GM21423 (cell line): ENCODE measurements at regions not wholly inside any gene's neighbourhood (a gene's known extent, or its start where the extent isn't known, plus 50 kb on each side); places are given as distances from the start of the nearest gene placed in this dataset.

ENCODE experiments used
- ATAC-seq: cut with Tn5 transposase; IDR thresholded peaks from one replicate; pipeline ENCODE4 v1.9.1; 2021; ENCODE audit warnings: mild to moderate bottlenecking, moderate library complexity; ENCODE audit not compliant: unreplicated experiment

DNA sequence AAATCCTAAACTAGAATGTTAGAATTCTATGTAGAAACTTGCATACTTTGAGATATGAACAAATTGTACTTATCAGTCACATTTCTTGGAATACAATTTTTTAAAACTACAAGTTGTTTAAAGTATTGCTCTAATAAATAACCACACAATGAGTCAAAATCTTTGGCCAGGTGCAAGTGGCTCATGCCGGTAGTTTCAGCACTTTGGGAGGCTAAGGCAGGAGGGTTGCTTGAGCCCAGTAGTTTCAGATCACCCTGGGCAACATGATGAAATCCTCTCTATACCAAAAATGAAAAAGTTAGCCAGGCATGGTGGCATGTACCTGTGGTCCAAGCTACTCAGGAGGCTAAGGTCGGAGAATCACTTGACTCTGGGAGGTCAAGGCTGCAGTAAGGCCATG, 257.8 kb downstream of the COX7C start:
- ATAC-seq = no peak

DNA sequence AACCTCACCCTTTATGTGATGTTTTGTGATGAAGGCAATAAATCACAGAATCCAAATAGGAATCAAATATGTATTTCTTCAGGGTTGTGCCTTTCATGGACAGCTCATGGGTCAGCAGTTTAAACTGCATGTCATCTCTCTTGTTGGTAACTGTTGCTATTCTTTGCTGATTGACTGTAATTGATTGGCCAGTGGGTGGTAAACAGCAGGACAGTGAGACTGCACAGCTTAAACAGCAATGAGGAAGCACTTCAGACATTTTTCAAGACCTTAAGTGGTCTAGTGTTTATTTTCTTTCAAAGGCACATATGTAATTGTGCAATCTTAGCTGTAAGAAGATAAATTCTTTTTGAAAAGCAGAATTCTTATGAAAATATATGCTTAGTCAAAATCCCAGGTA, 260.5 kb downstream of the COX7C start:
- no peak for ATAC-seq

DNA sequence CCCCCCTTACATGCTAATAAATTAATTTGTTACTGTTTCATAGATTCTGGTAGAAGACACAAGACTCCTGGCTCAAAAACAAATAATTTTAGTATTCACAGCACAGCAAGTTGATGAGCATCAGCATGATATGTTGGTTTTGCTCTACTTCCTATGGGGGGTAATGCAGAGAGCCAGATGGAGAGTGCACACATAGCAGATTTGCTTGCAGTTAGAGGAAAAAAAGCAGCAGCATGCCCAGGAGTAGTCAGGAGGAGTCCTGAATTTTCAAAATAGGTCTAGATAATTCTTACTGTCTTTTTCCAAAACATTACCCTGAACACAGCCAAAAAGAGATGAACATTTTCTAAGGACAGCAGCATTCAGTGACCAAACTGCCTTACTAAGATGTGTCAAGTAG, 261.3 kb downstream of the COX7C start:
- ATAC-seq = no peak

DNA sequence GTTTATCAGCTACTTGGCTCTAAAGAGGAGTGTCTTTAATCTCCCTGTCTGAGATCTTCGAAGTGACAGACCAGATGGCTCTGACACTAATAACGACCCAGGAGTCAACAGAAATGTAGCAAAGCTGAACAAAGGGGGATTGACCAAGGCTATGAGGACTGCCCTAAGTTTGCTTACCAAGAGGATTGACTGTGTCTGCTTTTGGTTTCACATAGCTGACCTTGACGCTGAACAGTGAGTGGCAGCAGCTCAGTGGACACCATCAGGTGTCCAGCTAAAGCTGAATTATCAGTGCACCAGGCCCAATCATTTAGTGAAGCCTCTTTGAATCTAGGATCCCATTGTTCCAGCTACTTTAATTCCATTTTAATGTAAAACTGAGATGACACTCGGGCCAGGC, 262.6 kb downstream of the COX7C start:
- no peak for ATAC-seq

DNA sequence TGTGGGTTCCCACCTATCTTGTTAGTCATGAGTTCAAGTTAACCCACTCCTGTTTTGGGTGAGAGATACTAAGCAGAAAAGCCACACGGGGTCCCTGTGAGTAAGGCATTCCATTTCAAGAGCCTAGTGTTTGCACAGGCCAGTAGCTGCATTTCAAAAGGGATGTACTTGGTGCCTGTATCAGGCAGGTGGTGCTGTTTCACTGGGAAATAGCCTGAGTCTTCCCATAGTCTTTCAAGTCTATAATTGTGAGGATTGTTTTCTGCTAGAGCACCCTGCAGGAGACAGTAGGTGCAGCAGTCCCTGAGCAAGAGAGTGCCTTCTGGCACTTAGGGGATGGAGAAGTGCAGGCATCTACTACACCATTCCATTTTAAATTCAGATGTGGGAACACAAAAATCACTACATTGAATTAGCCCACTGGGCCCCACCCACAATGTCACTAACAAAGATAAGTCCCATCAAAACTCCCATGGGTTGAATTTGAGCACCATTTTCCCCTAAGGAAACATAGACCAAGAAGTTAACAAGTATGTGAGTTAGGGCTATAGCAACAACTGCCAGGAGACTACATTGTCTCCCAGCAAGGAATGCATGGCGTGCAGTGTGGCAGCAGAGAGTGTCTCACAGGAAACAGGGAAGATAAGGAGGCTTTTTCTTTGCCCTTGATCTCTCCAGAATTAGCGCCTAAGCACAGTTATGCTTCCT, 263.2 kb downstream of the COX7C start:
- peak; percentile 96 for ATAC-seq

DNA sequence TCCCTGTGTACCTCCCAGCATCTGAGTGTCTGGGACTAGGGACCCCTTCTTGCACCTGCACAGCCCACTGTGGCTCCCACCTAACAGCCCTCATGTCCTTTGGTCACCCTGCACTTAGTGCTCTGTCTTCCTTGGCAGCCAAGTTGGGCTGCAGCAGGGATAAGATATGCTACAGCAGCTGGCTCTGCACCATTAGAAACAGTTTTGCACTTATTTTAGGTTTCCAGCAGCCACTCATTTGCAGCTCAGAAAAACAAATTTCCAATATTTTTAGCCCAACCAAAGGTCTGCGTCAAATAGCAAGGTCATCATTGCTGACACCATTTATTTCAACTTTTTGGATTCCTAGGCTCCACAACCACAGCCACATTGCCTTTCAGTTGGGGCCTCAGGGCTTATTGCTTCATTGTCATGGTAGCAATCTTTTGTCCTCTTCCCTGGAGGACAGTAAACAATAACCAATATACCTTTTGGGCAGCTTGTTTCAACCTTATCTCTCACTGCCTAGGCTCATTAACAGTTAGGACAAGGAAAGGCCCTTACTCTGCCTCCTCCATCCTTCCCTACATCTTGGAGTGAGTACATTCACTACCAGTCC, 263.9 kb downstream of the COX7C start:
- ATAC-seq = no peak

DNA sequence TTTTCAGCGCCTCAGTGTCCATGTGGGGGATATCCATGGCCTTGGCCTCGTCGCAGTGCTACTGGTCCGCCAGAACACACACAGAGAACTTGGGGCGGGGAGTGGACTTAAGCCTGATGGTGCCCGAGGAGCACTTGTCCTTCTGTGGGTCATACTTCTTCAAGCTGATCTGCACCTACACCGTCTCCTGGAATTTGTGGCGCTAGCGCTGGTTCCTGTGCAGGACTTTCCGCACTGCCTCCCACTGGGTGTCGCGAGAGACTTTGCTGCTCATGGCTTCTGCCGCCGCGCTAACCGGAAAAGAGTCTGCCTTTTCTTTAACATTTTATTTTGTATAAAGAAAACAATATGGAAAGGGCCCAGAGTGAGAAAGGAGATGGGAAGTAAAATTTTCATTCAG, 266.9 kb downstream of the COX7C start:
- ATAC-seq = no peak

DNA sequence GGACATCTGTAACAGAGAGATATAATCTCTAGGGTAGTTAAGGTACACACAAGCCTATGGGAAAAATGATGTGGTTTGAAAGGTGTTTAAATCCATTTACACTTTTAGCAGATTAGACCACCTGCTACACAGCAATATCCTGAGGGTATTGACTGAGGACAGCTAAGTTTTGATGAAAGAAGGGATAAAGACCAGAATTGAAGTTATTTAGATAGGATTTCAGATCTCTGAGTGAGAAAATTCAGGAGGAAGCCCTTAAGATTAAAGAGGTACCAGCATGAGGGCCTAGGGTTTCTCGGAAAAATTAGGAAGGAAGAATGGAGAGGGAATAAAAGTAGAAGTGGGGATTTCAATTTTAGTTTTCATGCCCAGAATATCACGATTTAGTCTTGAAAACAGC, 267.3 kb downstream of the COX7C start:
- ATAC-seq = no peak

DNA sequence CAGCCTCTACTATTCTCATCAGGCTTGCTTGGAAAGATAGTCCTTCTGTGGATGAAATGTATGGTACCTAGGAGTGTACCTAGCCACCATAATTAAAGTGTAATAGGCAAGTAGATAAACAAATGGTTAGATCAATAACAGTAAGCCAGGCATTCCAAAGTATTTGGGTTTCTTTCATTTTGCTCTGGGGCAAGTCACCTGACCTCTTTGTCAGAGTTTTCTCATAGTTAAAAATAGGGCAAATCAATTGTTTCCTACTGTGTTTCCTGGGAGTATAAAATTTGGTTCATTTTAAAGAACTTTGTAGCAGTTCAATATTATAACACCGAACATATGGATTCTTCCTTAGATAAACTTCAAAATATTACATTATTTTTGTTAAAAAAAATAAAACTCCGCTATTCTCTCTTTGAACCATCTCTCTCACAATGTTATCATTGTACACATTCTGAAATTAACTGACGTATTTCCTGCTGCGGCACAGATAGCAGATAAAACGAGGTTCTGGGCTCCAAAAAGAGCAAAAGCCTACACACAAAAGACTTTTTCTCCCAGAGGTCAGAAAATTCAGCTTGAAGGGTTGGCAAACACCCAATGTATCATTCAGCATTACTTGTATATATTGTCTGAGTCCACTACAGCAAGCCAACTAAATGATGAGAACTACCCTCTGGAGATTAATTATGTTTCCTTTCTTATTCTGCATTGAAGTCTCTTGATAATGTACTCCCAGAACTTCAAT, 267.9 kb downstream of the COX7C start:
- no peak for ATAC-seq

DNA sequence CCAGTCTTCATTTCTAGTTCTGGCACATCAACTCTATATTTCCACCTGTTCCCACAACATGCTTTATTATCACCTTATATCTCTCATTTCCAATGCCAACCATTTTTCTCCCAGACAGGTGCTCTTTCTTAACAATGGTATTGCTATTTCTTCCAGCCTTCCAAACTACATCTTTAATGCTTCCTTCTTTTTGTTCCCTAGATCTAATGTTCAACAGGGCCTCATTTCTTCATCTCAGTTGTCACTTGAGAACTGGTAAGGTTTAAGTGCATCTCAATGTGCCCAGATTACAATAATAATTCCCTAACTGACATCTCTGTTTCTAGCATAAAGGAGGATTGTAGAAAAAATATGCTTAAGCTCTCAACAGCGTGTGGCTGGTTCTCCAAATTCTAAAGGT, 272.6 kb downstream of the COX7C start:
- ATAC-seq = no peak

DNA sequence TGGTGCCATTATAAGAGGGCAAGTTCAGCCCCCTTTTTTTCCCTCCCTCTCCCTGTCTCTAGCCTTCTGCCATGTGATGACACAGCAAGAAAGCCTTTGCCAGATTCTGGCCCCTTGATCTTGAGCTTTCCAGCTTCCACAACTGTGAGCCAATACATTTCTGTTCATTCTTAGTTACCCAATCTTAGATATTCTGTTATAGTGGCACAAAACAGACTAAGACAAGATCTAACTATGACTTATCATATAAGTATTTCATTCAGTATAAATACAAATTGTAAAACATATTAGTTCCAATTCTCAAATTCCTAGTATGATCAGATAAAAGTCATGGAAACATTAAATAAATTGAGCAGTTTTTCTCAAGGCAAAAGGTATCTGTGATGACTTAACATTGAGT, 276.3 kb downstream of the COX7C start:
- ATAC-seq = no peak

DNA sequence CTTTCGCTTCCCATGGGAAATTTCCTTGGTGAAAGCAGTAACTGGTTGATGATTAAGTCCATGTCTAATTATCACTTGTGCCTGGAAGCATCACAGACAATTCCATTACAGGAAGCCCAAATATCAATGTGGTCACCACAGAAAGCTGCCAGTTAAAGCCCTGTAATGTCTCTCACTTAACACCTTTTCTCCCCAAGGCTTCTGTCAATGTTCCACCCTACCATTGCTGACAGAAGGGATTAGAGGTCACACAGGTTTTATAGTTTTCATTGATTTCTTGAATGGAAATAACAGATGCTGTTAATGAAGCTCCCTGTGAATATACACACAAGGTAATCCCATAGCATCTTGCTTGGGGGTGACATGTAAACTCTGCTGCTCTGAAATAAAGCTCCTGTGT, 279.2 kb downstream of the COX7C start:
- ATAC-seq = no peak

DNA sequence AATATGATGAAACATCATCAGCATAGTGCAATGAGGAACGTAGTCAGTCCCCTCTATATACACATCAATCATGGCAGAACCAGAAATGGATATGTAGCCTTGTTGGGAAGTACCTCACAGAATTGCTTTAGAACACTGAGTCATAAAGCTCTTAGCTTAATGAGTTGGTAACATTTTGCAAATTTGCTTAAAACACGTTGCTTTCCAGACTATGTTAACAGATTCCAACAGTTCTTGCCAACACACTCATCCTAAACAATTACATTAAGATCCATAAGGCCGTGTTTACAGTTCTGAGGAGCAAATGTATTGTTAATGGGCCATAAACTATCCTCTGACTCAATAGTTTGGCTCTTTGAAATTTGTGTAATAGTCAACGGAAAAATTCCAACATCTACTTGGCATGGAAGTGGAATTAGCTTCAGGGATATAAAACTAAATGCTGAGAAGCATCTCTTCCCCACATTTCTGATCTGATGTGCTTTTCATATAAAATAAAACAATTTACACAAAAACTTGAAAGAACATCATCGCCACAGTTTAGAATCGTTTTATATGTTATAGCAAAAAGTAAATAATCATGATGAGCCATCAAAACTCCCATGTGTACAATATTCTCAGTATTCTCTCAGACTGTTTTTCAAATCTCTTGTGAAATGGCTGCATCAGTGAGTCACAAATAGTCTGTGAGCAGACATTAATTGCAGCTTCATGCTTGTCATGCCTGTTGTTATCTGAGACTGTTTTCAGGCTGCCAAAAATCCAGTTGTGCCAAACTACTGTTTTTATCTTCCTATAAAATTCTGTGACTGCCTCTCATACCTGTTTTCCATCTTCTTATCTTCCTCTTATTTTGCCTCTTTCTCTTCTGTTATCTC, 291.9 kb downstream of the COX7C start:
- no peak for ATAC-seq

DNA sequence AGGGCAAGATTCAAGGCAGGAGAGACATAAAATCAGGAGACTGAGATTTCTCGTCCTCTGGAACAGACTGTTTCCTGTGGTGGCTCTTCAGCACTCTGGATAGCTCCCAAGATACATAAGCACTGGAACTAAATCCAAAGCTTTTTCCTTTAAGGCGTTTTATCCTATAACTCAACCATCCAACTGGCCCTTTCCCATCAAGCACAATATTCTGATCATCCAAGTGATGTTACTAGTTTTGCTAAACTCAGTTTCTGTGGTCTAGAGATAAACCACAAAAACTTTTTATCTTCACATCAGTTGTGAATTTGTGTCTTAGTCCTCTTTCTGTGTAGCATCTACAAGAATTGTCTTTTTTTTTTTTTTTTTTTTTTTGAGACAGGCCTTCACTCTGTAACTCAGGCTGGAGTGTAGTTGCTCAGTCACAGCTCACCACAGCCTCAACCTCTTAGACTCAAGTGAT, 299.4 kb downstream of the COX7C start:
- ATAC-seq = no peak

DNA sequence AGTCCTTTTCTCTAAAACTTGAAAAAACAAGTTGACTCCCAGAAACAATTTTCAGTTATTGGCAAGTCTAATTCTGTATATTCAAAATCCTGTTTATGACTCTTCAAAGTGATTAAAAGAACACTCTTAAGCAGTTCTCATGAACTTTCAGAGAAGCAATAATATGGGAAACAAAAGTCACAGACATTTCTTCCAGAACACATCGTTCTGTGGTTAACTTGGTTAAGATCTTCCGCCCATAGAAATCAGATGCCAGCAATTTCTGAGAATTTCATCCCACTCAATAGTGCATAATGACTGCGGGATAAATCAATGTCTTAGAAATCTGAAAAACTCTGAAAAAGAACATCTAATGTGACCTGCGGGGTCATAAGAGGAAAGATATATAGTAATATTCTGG, 300.5 kb downstream of the COX7C start:
- ATAC-seq = no peak

DNA sequence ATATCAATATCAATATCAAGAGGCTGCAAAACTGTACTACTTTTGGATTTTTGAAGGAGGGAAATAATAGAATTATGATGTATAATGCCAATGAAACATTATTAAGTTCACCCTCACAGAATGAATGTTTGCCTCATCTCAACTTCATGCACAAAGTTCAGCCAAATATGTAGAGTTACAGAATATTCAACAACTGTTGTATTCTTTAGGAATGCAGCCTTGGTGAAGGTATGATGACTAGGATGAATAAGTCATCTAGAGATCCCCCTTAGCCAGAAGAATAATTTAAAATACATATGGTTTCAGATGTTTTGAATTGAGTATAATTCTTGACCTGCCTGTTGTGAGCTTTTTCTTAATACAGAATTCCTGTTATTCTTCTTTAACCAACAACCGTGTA, 308.3 kb downstream of the COX7C start:
- ATAC-seq = no peak

DNA sequence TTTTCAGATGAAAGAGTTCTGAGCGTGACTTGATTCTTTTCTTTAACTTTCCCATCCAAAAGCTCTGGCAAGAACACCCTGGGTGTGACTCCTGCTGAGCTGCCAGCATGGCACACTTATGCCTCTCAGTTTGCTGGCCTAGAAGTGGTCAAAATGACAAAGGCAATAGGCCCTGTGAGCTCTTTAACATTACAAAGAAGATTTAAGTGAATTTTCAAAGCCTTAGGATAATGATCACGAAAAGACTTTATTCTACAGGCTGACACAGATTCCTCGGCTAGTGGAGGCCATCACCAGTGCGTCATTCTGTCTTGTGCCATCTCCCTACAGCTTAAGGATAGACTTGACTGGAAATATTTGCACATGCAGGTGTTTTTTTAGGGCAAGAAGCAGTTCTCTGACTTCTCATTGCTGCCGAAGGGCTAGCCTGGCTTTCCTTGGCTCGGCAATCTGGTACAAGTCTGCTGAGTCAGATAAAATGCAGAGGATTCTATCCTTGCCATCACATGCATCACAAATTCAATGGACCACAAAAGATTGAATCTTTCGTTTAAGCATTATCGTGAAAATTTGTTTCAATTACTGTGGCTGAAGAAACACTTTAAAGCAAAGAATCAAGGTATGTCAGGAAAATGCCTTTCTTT, 311.5 kb downstream of the COX7C start:
- no peak for ATAC-seq

DNA sequence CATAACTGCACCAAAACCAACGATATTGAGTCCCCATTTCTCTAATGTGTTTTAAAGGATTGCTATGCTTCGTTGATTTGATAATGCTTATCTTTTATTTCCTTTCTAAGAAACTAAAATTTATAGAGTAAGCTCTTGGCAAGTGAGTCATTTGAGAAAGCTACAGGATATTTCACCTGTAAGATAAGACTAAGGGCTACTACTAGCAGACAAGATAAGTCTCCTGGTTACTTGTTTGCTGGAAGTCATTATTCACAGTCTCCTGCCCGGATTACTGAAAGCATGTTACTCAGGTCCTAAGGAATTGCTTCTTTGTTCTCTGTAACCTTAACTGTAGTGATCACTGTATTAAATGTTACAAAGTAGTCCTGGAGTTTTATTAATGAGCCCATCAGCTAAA, 315.9 kb upstream of the RASA1 start:
- no peak for ATAC-seq

DNA sequence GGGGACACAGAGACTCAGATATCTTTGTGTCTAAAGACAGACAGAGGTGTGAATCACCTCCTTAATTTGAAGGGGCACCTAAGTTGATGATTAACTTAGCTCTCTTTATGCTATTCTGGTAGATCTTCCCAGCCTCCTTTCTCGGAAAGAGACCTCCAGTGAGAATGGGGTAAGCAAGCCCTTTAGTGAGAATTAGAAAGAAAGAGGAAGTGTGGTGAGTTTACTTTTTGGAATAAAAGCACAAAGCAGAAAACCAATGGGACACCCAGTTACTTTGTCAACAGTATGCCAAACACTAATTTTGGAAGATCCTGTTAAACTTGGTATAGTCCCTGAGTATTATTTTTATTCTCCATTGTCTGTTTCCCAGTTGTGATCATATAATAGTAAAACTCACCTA, 302.8 kb upstream of the RASA1 start:
- ATAC-seq = no peak

DNA sequence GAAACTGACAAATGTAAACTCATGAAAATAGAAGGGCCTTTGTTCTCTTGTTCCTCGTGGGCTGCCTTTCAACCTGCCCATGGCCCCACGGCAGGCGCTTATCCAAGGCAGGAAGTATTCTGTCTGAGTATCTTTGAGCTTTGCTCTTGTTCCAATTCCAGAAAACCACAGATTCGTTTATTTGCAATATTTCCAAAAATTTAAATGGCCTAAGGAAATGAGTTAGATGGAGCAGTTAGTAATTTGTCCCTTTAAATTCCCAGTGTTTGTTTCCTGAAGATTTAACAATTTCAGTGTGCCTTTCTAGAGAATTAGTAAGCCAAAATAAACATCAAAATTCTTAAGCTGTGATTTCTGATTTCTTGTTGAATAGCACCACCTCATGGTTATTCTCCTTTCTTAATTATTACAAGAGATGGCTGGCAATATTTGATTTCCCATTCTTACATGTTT, 299.4 kb upstream of the RASA1 start:
- ATAC-seq = no peak

DNA sequence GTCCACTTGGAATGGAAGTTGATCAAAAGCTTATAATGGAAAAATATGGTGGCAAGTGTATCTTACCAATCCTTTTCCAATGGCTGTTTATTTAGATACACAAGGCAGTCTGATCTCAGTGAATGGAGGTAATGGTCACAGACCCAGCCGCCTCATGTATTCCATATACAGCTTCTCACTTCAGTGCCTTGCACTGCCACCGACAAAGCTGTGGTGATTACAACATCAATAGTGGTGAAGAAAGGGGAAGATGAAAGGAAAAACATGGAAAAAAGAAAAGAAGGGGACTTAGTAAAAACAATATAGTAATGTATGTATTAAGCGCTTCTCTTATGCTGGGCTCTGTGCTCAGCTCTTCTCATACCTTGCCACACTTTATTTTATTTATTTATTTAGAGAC, 297.3 kb upstream of the RASA1 start:
- no peak for ATAC-seq
